ENCODE measurements at regions not wholly inside any gene's neighbourhood (a gene's known extent, or its start where the extent isn't known, plus 50 kb on each side); places are given as distances from the start of the nearest gene placed in this dataset.

DNA sequence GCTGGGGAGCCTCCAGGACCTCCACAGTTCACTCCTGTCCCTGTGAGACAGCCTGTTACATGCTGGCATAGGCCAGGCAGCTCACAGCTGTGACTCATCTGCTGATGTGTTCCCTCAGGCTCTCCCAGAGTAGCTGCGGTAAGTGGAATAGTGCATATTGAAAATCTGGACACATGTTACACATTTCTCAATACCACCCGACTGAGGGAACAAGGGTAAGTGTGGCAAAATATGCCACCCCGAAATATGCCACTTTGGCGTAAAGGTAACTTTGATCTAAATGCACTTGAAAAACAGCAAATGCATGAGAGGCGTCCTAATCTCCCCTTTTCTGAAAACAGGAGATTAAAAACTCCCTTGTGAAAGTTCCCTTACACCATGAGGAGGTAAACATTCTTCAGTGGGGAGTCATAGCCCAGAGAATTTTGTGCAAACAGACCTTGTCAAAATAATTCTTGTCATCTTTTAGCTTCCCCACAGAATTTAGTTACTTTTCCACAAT lies 557.9 kb downstream of the CCDC85A start:
- TF ChIP-seq POLR2A (IDR thresholded peaks at IDR 0.05) (no peak), EP300 (IDR thresholded peaks at IDR 0.05) (no peak)
- TF ChIP-seq, protein P1, sequence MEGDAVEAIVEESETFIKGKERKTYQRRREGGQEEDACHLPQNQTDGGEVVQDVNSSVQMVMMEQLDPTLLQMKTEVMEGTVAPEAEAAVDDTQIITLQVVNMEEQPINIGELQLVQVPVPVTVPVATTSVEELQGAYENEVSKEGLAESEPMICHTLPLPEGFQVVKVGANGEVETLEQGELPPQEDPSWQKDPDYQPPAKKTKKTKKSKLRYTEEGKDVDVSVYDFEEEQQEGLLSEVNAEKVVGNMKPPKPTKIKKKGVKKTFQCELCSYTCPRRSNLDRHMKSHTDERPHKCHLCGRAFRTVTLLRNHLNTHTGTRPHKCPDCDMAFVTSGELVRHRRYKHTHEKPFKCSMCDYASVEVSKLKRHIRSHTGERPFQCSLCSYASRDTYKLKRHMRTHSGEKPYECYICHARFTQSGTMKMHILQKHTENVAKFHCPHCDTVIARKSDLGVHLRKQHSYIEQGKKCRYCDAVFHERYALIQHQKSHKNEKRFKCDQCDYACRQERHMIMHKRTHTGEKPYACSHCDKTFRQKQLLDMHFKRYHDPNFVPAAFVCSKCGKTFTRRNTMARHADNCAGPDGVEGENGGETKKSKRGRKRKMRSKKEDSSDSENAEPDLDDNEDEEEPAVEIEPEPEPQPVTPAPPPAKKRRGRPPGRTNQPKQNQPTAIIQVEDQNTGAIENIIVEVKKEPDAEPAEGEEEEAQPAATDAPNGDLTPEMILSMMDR (IDR thresholded peaks at IDR 0.05) = no peak

Data from ovary (tissue), 3 donors.